ENCODE measurements at regions not wholly inside any gene's neighbourhood (a gene's known extent, or its start where the extent isn't known, plus 50 kb on each side); places are given as distances from the start of the nearest gene placed in this dataset.
"Not testable (repeated sequence)": the region's sequence is repeated elsewhere in the genome, so short reads cannot be mapped to it uniquely, and the experiment has no call there.

DNA sequence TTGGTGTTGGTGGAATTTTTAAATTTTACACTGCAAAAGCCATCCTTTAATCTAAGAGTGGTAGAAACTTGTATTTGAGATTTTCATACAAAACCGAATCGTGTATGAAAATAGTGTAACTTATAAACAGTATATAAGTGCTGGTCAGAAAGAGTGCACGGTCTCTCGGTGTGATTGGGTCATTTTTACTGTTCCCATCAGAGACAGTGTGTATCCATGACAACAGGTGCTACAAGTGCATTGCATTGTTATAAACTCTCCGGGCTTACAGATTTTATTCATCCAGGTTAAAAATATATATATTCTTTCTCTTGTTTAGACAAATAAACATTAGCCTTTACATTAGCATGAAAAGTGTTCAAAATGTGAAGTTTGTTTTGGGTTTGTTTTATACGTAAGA, 721.9 kb downstream of the METTL4 start:
- DNase-seq (ENCODE audit: low read depth) = no peak

- not testable (repeated sequence) for DNase-seq (ENCODE audit: low read depth)
Observed at GRCh38 chr18:1857281-1857680, 714.0 kb downstream of the METTL4 start.

- DNase-seq (ENCODE audit: low read depth) = no peak
Observed at GRCh38 chr18:1861473-1861872, 709.8 kb downstream of the METTL4 start.

DNA sequence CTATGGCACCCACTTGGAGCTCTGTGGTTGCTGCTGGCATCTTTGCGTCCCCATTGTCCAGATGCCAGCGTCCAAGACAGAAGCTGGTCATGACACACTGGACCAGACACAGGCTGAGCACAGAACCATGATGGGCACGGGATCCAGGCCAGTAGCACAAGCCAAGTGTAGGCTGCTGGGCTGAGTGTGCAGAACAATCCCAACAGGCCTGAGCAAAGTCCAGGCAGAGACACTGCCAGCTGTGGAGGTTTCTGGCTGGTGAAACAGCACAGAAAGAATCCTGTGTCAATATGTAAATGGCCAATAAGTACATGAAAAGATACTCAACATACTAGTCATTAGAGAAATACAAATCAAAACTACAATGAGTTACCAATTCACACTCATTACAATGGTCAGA, 705.4 kb downstream of the METTL4 start:
- DNase-seq (ENCODE audit: low read depth) = no peak

GRCh38 chr18:1872274-1872673, 699.0 kb downstream of the METTL4 start:
- no peak for DNase-seq (ENCODE audit: low read depth)

GRCh38 chr18:1875219-1875618, 696.1 kb downstream of the METTL4 start:
- DNase-seq (ENCODE audit: low read depth) = no peak

DNA sequence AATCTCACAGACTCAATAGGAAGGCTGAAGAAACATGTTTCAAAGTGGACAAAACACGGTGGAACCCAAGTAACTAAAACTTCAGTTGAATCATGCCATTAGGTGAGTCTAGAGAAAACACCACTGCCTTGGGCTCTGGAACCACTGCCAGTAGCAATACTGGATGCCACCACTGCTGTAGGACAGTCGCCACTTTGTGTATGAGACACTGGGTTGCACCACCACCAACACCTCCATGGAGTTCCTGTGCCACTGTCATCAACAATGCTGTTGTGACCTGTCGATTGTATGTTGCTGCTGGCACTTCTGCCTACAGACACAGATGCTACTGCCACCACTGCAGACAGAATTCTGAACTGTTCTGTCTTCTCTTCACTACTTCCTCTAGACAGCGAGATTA, 686.7 kb downstream of the METTL4 start:
- DNase-seq (ENCODE audit: low read depth) = no peak

DNA sequence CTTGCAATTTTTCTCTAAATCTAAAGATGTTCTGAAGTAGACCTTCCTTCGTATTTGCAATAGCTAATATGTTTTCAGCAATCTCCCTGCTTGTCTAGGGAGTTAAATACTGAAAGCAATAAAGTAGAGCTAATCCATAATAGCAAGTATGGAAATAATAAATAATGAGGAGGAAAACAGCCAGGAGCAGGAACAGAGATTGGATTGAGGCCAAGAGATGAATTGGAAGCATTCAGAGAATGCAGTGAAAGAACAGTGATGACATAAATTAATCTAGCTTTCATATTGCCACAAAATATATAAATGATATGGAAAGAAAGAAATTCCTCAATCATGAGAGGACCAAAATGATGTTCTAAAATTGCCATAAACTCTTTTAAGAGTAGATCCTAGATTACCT, 679.7 kb downstream of the METTL4 start:
- DNase-seq (ENCODE audit: low read depth) = no peak

DNA sequence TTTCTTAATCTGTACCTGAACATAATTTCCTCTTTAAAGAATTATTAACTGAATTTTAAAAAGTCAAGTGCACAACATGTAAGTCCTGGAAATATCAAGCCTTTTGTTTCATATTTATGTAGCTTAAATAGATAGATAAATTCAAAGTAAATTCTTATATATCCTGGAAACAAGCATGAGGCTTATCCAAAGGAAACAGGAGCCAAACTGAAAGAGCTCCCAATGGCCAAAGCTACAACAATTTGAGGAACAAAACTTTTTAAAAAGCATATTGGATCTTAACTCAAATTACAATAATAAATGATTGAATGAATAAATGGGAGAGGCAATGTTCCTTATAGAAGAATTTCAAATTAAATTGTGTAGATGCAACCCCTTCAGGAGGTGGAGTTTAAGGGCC, 679.1 kb downstream of the METTL4 start:
- no peak for DNase-seq (ENCODE audit: low read depth)

DNA sequence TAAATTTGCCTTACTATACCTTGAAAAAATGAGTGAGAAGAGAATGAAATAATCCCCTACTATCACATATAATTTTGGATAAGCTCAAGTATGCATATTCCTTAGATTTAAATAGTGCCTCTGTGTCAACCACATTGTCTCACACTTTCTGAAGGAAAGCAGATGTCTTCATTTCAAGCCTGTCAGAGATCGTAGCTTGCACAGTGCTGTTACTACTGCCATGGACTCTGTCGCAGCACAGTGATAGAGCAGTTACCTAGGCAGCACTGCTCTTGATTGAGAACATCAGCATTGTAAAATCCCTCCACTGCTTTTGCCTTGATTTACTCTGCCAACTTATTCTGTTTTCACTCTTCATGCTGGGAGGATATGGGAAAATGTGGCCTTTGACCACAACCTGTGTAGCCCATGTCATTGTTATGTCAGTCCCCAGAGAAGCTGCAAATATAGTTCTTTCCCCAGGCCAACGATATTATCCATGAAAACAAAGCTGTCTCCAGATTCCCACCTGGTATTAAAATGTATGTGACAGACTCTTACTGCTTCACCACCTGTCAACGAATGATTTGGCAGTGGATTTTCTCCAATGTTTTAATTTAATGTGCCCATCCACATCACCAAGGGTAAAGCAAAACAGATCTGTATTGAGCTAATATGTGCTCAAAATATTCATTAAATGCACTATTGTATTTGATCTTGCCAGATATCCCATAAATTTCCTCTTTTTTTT, 675.7 kb downstream of the METTL4 start:
- no peak for DNase-seq (ENCODE audit: low read depth)

- no peak for DNase-seq (ENCODE audit: low read depth)
Observed at GRCh38 chr18:1906421-1906820, 664.9 kb downstream of the METTL4 start.

- DNase-seq (ENCODE audit: low read depth) = no peak
Observed at GRCh38 chr18:1907470-1908206, 663.7 kb downstream of the METTL4 start.

- no peak for DNase-seq (ENCODE audit: low read depth)
Observed at GRCh38 chr18:1914489-1914888, 656.8 kb downstream of the METTL4 start.

DNA sequence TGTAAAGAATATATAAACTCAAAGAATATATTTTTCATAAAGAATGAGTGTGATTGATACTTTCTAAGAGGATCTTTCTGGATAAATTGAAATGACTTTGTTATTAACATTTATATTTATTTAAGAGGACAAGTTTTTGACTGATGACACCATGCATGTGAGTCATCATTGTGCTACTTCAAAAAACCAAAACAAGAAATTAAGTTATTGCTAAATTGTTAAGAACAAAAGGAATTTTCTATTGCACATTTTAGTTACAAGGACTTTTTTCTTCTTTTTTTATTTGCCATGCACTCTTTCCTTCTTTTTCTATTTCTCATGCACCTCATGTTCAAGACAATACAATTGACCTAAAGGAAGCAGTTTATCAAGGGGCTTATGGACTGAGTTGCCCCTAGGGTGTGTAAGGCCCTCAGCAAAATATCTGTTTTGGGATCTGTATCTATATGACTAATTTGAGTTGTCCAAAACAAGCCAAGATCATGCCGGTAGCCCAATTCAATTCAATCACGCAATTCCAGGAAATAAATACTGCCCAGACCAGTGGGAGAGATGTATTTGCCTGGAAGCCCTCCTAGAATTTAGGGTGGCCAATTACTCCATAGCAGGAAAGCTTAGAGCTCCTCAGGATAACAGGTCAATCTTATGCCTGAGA, 654.3 kb downstream of the METTL4 start:
- DNase-seq (ENCODE audit: low read depth) = no peak

- no peak for DNase-seq (ENCODE audit: low read depth)
Observed at GRCh38 chr18:1917569-1917968, 653.7 kb downstream of the METTL4 start.

DNA sequence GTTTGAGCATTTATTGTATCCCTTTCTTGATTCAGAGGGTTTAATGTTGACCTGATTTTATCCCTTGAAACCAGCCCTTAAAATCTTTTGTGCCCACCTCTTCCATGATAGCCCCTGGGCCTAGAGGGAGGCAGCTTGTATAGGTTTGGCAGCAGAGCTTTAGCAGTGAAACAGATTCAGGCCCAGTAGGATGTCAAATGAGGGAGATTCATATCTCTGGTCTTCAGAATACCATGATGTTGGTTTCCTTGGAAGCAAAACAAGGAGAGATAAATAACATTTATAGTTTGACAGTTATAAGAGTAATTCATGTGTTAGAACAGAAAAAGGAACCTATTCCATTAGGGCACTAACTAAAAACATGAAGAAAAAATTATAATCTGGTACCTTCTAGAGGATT, 649.2 kb downstream of the METTL4 start:
- DNase-seq (ENCODE audit: low read depth) = no peak

- no peak for DNase-seq (ENCODE audit: low read depth)
Observed at GRCh38 chr18:1928711-1929110, 642.6 kb downstream of the METTL4 start.

GRCh38 chr18:1929720-1930119, 641.6 kb downstream of the METTL4 start:
- DNase-seq (ENCODE audit: low read depth) = no peak

DNA sequence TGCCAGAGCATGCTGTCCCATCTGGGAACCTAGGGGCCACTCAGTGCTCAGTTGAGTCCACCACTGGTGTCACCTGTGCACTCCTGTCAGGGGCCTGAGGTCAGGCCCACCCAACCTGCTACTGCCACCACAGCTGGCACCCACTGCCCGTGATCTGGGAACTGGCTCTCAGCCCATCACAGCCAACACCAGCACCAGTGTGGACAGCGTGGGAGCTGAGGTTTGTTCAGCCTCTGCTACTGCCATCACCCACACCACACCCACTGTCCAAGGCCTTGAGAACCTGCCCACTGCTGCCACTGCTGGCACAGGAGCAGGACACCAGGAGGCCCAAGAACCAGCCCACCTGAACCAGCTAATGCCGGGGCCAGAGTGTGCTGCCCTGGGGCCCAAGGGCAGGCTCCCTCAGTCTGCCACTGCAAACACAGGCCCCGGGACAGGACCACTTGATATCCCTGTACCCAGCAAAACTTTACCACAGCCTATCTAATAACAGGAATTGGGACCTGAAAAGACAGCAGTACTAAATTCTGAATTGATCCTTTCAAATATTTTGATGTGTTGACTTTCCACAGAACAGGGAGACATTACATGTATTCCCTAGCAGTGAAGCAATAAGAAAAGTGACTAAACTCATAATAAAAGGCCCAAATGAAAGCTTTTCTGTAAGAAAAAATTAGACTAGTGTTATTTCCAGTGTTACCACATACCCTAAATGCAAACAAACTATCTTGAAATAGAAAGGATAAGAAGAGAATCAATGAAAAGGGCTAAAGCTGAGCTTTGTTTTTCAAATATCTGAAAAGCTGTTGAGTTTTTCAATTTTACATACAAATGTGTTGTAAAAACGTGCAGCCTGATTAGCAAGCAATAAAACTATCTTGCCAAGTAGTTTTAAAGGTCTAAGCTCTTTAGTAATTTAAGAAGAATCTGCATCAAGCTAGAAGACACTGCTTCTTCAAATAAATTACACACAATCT, 640.7 kb downstream of the METTL4 start:
- no peak for DNase-seq (ENCODE audit: low read depth)

DNA sequence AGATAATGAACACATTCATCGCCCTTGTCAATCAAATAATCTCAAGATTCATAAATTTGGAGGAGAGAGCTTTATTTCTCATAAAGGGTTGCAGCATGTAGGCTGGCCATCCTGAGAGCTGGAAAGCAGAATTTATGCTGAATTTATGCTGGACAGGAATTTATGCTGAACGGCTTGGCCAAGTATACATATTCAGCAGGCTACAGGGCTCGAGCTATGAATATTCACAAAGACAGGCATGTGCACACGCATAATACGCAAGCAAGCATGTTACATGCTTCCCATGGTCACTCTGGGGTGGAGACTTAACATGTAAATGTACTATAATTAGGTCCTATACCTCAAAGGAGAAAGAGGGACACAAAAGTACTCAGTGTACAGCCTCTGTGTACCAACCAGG, 618.8 kb downstream of the METTL4 start:
- no peak for DNase-seq (ENCODE audit: low read depth)

DNA sequence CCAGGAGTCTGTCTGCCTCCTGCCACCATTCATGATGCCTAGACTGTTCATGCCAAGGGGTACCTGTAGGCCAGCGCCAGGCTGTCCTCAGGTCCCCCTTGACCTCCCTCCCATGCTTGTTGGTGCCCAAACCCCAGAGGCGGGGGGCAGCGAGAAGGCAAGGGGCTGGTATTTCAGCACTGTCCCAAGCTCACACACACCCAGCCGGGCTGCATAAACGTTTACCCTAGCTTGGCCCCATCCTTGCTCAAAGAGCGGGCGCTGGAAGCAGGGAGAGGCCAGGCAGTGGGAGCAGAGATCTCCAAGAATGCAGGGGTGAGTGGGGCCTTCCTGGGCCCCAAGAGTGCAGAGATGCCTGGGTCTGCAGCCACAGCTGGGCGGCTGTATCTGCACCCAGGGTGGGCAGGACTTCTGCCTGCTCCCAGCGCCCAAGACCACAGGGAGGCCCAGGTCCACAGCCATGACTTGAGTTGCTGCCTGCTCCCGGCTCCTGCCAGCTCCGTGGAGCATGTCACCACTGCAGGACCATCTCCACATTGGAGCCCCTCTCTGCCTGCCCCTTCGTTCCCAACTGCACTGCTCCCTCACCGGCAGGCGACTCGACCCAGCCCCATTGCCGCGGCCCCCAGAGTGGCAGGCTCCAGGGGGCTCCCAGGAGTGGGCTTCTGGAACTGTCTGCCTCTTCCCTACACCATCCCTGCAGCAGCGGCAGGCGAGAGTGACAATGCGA, 616.6 kb downstream of the METTL4 start:
- no peak for DNase-seq (ENCODE audit: low read depth)
